Endodermal cell (in vitro differentiated cells): ENCODE measurements at regions not wholly inside any gene's neighbourhood (a gene's known extent, or its start where the extent isn't known, plus 50 kb on each side); places are given as distances from the start of the nearest gene placed in this dataset.

Experiments used
- DNase-seq: peaks from one replicate; pipeline ENCODE4 v3.0.0-alpha.2; 2017
- H3K27ac ChIP-seq: 2 replicates; pipeline ENCODE4 v1.5.1; 2013; ENCODE audit warnings: mild to moderate bottlenecking, low read depth, low read length, moderate library complexity
- H3K27me3 ChIP-seq: 2 replicates; pipeline ENCODE4 v1.6.1; 2013; ENCODE audit warnings: mild to moderate bottlenecking, low read length, moderate library complexity; ENCODE audit not compliant: insufficient read depth, control insufficient read depth, poor library complexity, severe bottlenecking
- H3K36me3 ChIP-seq: 2 replicates; pipeline ENCODE4 v1.7.0; 2013; ENCODE audit warnings: mild to moderate bottlenecking, low read length, moderate library complexity; ENCODE audit not compliant: control insufficient read depth, insufficient read depth
- H3K4me1 ChIP-seq: one replicate; pipeline ENCODE4 v1.7.0; 2013; ENCODE audit warnings: low read length; ENCODE audit not compliant: control insufficient read depth, insufficient read depth
- H3K4me3 ChIP-seq: 2 replicates; pipeline ENCODE4 v1.5.1; 2013; ENCODE audit warnings: mild to moderate bottlenecking, low read length, moderate library complexity
- H3K9ac ChIP-seq: 2 replicates; pipeline ENCODE4 v1.6.1; 2013; ENCODE audit warnings: mild to moderate bottlenecking, low read length, moderate library complexity; ENCODE audit not compliant: poor library complexity, severe bottlenecking; ENCODE audit errors: extremely low read depth
- H3K9me3 ChIP-seq: 2 replicates; pipeline ENCODE4 v1.6.1; 2013; ENCODE audit warnings: mild to moderate bottlenecking, low read length, moderate library complexity; ENCODE audit not compliant: control insufficient read depth
- H3K27ac Mint-ChIP-seq: 2 replicates; pipeline ENCODE4 v1.8.0; 2020; ENCODE audit warnings: mixed read lengths
- H3K27me3 Mint-ChIP-seq: 2 replicates; pipeline ENCODE4 v1.8.0; 2021; ENCODE audit warnings: mild to moderate bottlenecking, mixed read lengths; ENCODE audit not compliant: insufficient read depth
- H3K36me3 Mint-ChIP-seq: 2 replicates; pipeline ENCODE4 v1.8.0; 2020; ENCODE audit warnings: low read depth, mixed read lengths
- H3K4me1 Mint-ChIP-seq: 2 replicates; pipeline ENCODE4 v1.8.0; 2020; ENCODE audit warnings: mixed read lengths
- H3K4me3 Mint-ChIP-seq: 2 replicates; pipeline ENCODE4 v1.8.0; 2020; ENCODE audit warnings: mild to moderate bottlenecking, moderate library complexity, mixed read lengths
- H3K9me3 Mint-ChIP-seq: 2 replicates; pipeline ENCODE4 v1.8.0; 2020; ENCODE audit warnings: mild to moderate bottlenecking, mixed read lengths
- WGBS, 2 experiments: methylation state at CpG; one replicate each; pipeline versions ENCODE4 v1.1.5 to v1.1.7; 2013; ENCODE audit warnings: missing lambda C conversion rate in 2 of 2, mixed read lengths in 1 of 2; ENCODE audit not compliant: insufficient coverage in 1 of 2, insufficient read length in 1 of 2; 5-methylcytosine and 5-hydroxymethylcytosine counted together
- TF ChIP-seq, protein P1 (sequence below): fragments of 200-600 bp; sonication (generic); conservative IDR thresholded peaks from 2 replicates; pipeline ENCODE4 v1.5.0; 2021; ENCODE audit warnings: antibody characterized with exemption, mild to moderate bottlenecking

DNA sequence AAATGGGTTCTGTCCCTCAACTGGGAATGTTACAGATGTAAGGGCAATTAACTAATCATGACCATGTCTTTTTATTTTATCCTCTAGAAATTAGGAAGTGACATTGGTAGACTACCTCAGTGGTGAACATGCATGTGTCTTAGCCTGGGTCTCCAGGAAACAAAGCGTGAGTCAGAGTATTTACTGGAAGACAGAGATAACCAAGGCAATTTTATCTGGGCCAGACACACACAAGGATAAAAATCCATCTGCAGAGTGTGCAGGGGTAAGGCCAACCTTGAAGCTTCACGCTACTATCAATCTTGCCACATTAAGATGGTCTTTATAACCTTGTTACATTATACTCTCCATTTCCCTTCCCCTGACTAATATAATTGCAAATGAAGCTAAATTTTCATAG lies 487.5 kb downstream of the SUCLG1 start:
- peaks cover 28% of the 10 kb centered on the region for H3K9me3 Mint-ChIP-seq
- no peak for DNase-seq
- Histone ChIP-seq H3K27ac (no peak overlapping the region), H3K9me3 (peaks cover 17% of the 10 kb centered on the region), H3K4me3 (no peak overlapping the region), H3K36me3 (no peaks in the 10 kb centered on the region), H3K27me3 (no peaks in the 10 kb centered on the region), H3K4me1 (no peaks in the 10 kb centered on the region), H3K9ac (no peak overlapping the region)
- 89 to 100% methylated on average over 2 of the region's 2 CpGs for WGBS, 2 experiments
- TF ChIP-seq, protein P1, sequence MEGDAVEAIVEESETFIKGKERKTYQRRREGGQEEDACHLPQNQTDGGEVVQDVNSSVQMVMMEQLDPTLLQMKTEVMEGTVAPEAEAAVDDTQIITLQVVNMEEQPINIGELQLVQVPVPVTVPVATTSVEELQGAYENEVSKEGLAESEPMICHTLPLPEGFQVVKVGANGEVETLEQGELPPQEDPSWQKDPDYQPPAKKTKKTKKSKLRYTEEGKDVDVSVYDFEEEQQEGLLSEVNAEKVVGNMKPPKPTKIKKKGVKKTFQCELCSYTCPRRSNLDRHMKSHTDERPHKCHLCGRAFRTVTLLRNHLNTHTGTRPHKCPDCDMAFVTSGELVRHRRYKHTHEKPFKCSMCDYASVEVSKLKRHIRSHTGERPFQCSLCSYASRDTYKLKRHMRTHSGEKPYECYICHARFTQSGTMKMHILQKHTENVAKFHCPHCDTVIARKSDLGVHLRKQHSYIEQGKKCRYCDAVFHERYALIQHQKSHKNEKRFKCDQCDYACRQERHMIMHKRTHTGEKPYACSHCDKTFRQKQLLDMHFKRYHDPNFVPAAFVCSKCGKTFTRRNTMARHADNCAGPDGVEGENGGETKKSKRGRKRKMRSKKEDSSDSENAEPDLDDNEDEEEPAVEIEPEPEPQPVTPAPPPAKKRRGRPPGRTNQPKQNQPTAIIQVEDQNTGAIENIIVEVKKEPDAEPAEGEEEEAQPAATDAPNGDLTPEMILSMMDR = no peak
- H3K4me1 Mint-ChIP-seq = peaks cover 12% of the 10 kb centered on the region
- H3K27me3 Mint-ChIP-seq = no peaks in the 10 kb centered on the region
- peak overlapping the region; percentile 0 for H3K27ac Mint-ChIP-seq
- peaks cover 11% of the 10 kb centered on the region for H3K36me3 Mint-ChIP-seq
- H3K4me3 Mint-ChIP-seq = no peak overlapping the region

DNA sequence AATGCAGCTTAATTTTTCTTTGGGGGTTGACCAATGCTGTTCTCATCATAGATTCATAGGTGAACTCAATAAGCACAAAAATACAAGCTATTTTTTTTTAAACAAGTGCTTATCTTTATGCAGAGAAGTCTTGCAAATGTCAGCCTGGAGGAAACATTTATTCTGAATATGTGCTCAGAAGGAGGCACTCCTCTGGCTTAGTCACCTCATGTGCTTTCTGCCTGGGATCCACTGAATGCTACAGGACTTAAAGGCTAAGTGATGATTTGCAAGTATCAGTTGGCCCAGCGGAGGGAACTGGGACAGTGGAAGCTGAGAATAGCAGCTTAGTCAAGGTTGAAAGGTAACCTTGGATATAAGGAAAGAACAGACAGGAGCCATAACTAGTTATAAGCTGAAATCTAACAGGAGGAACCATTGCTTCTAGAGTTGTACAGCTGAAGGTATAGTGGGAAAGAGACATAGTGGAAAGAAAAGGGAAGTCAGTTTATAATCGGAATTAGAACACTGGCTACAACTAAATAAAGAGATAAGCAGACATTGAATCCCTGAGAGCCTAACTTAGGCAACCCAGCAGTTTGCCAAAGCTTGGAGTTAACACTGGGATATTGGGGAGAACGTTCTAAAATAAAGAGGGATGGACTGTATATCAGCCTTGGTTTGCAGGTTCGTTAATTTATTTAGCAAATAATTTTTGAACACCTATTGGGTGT lies 488.7 kb downstream of the SUCLG1 start:
- Histone ChIP-seq H3K36me3 (no peaks in the 10 kb centered on the region), H3K4me3 (no peak overlapping the region), H3K27me3 (no peaks in the 10 kb centered on the region), H3K9me3 (peaks cover 6% of the 10 kb centered on the region), H3K27ac (no peak overlapping the region), H3K9ac (no peak overlapping the region), H3K4me1 (no peaks in the 10 kb centered on the region)
- Mint-ChIP-seq H3K4me3 (no peak overlapping the region), H3K27ac (no peak overlapping the region), H3K9me3 (peaks cover 16% of the 10 kb centered on the region), H3K4me1 (peaks cover 12% of the 10 kb centered on the region), H3K27me3 (no peaks in the 10 kb centered on the region), H3K36me3 (no peaks in the 10 kb centered on the region)
- DNase-seq = peak; percentile 51
- TF ChIP-seq, protein P1 = no peak
- 91 to 97% methylated on average over 4 of the region's 4 CpGs for WGBS, 2 experiments

DNA sequence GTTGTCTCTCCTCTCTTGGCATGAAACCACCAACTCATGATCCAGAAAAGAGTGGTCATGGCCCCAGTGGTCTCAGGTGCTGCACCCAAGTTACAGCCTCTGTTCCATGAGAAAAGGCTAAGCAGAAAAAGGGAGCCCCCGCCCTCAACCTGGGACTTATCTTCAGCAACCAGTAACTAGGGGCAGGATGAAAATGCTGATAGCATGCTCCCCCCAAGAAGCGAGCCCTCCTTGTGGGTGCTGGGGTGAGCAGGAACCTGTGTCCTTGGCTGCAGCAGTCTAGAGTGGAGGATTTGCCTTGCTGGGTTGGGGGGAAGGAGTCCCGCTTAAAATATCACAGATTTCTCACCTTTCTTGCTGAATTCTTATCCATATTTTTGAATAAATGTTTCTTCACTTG lies 490.0 kb downstream of the SUCLG1 start:
- Histone ChIP-seq H3K4me3 (no peak overlapping the region), H3K27me3 (no peaks in the 10 kb centered on the region), H3K27ac (no peak overlapping the region), H3K9ac (no peak overlapping the region), H3K4me1 (no peaks in the 10 kb centered on the region), H3K36me3 (no peaks in the 10 kb centered on the region), H3K9me3 (no peaks in the 10 kb centered on the region)
- H3K4me3 Mint-ChIP-seq = no peak overlapping the region
- H3K27me3 Mint-ChIP-seq = no peaks in the 10 kb centered on the region
- 95 to 100% methylated on average over 1 to 3 of the region's 3 CpGs for WGBS, 2 experiments
- no peak overlapping the region for H3K27ac Mint-ChIP-seq
- DNase-seq = no peak
- H3K9me3 Mint-ChIP-seq = peaks cover 7% of the 10 kb centered on the region
- TF ChIP-seq, protein P1 = no peak
- no peaks in the 10 kb centered on the region for H3K36me3 Mint-ChIP-seq
- H3K4me1 Mint-ChIP-seq = peaks cover 12% of the 10 kb centered on the region
